NCI-H128 (cell line): ENCODE measurements at regions not wholly inside any gene's neighbourhood (a gene's known extent, or its start where the extent isn't known, plus 50 kb on each side); places are given as distances from the start of the nearest gene placed in this dataset.
"Not testable (repeated sequence)": the region's sequence is repeated elsewhere in the genome, so short reads cannot be mapped to it uniquely, and the experiment has no call there.

ENCODE experiments used
- DNase-seq: peaks from one replicate; lab custom pipeline; 2025; ENCODE audit not compliant: unreplicated experiment; lab: John Stamatoyannopoulos, UW

DNA sequence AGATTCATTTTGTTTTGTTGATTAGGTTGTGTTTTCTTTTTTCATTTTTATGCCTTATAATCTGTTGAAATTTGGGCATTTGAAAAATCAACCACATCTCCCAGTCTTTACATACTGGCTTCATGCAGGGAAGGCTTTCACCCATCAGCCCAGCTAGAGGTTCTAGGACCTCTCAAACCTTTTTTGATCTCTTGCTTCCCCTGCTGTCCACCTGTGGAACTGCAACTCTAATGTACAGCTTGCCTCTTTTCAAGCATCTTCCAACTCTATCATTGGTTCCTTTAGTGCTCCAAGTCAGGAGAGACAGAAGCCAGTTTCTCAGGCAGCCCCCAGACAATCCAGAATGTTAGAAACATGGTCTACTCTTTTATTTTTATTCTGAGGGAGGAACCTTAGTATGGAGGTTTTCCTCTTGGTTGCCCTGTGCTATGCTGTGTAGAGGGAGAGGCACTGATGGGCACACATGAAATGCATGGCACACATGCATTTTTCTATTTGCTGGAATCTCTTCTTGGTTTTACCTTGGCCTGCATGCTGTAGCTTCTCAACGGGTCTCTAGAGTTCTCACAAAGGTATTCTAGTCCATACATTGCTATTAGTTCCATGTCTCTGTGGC is 107.2 kb upstream of the L3MBTL4 start:
- DNase-seq: no peak

DNA sequence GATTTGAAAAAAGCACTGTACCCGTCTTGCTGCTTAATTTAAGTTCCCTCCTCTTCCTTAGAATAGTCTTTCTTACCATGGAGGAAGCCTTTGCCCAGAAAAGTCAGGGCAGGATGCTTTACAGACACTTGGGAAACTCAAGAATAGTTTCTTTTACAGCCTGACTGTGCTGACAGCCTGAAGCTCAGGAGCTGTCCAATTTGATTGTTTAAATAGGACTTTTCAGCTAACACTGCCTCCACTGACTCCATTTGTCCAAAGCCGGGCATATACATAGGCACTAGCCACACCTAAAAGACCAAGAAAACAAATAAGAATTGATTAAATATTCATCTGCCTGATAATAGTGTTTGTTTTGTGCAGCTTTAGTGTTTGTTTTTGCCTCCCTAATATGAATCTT is 110.9 kb upstream of the L3MBTL4 start:
- no peak for DNase-seq

DNA sequence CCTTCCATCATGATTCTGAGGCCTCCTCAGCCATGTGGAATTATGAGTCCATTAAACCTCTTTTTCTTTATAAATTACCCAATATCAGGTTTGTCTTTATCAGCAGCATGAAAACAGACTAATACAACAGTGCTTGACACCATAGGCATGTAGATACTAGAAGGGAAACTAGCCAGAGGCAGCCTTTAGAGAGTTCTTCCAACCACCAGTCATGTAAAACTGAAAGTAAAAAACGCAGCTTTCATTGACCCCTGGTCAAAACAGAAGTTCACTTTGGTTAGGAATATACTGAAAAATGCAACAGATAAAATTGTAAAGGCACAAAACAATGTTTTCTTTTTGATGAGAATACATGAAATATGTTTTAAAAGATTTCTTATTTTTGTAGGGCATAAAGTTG is 122.8 kb upstream of the L3MBTL4 start:
- no peak for DNase-seq

DNA sequence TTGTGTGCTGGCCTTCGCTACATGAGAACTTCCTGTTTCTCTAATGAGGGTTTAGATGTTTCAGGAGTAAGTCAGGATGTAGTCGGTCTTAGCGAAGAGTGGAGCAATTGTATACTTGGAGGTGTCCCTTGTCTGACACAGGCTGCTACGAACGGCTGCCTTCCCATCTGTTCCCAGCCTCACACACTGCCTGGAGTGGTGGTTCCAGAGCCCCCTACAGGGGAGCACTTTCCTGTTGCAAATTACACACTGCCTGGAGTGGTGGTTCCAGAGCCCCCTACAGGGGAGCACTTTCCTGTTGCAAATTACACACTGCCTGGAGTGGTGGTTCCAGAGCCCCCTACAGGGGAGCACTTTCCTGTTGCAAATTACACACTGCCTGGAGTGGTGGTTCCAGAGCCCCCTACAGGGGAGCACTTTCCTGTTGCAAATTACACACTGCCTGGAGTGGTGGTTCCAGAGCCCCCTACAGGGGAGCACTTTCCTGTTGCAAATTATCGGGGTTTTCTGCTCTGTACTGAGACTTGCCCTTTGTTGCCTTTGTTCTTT is 126.5 kb upstream of the L3MBTL4 start:
- DNase-seq: not testable (repeated sequence)

DNA sequence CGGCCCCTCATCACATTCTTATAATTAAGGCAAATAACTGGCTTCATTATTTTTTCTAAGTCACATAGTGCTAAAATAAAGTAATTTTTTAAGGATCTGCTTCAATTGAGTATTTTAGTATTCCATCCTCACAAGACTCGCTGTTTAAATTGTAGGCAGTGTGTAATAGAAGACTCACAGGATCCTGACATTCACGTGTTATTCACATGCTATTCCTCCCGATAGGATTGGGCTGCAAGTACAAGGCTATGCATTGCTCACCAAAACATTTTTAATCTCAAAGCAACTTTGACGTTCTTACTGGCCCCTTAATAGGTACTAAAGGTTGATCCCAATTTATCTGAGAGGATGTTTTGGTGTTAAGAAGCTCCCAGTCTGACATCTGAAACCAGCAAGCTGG is 127.6 kb upstream of the L3MBTL4 start:
- no peak for DNase-seq

DNA sequence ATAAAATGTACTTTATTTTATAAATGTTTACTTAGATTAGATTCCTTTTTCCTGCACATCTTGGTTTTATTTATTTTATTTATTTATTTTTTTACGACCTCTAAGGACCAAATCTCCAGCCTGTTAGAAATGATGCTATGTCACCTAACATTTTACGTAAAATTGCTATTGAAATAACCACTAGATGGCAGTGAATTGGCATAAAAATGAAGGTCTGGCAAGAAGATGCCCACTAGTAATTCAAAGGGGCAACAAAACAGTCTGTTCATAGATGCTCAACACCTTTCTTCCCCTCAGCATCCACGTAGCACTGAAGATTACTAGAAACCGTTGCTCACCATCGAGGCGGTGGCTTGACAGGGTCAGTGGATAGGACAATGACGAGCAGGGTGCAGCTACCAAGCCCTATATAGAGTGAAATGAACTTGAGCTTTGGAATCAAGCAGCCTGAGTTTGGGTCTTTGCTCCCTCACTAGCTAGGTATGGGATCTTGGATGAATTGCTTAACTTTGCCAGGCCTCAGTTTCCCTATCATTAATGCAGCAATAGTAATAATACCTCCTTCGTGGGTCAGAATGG is 128.7 kb upstream of the L3MBTL4 start:
- DNase-seq: no peak

DNA sequence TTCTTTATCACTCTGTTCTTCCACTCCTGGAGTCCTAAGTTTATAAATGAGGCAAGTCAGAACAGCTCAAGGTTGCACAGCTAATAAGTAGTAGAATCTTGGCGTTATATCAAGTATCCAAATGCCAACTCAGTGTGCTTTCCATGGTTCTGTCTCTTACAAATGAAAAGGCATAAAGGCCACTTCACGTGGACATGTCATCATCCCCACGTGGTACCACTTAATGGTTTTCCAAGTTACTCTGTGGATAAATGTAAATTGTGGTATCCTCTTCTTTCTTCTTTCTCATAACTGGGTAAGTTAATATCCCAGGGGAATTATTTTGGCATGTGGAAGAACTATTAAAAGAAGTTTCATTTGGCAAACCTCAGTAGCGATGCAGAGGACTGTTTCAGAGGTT is 131.5 kb upstream of the L3MBTL4 start:
- DNase-seq: no peak

DNA sequence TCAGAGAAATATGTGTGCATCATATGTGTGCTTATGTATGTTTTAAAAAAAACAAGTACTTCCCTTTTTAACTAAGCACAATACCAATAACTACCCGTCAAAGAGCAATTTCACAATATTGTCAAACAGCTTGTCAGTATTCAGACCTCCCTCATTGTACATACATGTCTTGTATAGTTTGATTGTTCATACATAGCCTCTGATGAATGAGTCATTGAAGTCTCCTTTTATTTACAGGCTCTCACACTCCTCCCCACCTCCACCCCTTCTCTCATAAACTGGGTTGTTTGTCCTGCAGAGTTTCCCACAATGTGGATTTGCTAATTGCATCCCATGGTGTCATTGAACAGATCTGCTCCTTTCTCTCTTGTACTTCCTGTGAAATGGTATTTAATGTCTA is 132.8 kb upstream of the L3MBTL4 start:
- DNase-seq: no peak

DNA sequence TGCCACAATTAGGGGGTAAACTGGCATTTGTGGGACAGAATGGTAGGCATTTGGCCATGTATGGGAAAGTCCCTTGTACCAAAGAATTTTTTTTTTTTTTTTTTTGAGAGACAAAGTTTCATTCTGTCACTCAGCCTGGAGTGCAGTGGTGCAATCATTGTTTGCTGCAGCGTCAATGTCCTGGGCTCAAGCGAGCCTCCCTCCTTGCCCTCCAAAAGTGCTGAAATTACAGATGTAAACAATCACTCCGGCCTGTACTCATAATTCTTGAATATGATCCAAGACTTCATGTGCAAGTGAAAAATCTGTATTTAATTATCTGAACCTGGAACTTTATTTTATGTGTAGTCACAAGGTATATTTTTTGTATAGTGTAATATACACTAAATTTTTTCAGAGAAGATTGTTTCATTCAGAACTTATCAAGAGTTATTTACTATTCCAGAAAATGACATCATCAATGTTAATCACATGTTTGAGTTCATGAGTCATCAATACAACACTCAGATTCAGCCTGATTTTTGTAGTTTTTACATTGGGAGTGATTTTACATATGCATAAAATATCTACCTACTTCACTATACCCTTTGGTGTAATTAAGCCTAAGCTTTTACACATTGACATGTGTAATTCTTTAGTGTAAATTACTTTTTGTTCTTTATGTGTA is 138.7 kb upstream of the L3MBTL4 start:
- no peak for DNase-seq

DNA sequence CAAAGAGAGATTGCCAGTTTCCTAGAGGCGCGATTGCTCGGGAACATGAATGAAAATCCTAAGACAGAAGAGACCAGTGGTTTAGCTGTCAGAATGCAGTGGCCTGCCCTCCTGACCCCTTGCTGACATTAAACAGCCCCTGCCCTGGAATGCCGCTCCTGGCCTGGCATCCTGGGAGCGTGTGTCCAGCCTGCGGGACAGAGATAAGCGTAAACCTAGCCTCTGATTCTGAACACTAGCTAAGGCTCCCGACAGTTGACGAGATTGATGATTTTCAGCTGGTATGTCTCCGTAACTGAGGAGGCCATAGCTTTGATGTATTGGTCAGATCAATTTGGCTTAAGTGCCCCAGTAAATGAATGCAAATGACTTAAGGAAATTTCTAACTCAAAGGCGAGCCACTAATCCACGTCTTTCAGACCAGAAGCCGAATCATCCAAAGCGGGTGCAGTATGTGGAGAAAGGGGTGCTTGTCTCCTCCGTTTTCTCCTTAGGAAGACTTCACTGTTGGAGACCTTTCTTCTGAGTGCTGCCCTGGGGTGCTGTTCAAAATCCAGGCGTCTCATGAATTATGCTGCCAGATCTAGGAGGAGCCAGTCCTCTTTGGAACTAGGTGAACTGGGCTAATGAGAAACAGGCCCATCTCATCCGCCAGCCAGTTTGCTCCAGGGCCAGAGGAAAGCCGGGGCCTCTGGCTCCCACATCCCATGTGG is 142.5 kb upstream of the L3MBTL4 start:
- DNase-seq: no peak

DNA sequence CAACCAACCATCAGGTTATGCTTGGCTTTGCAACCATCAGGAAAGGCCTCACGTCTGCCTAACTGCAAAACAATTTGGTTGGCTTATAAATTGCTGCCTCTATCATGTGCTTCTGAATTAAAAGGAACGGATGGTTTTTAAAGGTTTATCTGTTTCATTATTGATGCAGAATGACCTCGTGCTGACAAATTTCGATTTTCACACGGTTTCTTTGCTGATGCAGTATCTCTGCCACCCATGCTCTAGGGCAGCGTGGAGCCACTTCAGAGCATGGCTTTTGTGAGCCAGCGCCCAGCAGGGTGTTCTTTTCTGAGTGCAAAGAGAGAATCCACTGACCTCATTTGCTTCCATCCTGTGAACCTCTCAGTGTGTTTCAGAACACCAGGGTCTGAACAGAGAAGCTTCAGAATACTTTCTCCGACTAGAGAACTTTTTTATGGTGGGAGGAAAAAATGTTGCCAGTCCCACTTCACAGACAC is 143.1 kb upstream of the L3MBTL4 start:
- DNase-seq: no peak

DNA sequence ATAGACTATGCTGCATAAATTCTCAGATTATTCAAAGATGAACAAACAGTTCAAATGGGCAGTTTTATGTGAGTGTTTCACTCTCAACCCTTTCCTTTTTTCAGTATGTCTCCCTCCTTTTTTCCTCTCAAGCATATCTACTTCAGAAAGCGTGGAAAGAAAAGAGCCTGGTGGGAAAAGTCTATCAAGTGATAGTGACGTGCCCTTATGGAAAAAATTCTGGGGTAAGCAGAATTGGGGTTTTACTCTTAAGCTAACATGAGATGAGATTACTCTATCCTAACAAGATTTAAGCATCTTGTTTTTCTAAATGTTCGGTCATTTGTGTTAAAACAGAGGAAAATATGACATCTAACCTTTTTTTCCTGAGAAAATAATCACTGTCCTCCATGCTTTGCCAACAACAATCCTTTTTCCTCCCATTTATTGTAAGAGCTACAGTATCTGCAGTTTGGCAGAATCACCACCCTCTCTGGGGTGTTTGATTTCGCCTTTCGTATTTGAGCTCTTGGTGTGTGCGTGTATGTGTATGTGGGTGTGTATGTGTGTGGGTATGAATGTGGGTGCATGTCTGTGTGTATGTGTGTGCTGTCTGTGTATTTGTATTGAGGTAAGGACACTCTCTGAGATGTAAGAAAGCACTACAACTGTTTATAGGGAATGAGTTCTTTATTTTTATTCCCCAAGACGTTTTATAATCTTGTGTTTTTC is 143.9 kb upstream of the L3MBTL4 start:
- no peak for DNase-seq

DNA sequence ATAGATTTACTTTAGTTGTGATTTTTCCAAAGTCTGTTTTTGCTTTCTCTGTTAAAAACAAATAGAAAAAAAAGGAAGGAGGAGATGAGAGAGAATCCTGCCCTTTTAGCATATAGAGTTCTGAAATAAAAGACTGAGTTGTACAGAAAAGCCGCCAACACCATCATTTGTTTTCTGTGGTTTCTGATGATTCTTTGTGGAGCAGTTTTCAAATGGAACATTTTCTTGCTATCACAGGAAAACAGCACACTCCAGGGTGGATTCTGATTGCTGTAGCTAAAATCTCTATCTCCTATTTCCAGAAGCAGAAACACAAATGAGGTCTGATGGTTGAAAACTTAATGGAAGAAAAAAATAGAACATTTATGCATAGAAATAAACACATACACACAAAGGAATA is 144.6 kb upstream of the L3MBTL4 start:
- no peak for DNase-seq

DNA sequence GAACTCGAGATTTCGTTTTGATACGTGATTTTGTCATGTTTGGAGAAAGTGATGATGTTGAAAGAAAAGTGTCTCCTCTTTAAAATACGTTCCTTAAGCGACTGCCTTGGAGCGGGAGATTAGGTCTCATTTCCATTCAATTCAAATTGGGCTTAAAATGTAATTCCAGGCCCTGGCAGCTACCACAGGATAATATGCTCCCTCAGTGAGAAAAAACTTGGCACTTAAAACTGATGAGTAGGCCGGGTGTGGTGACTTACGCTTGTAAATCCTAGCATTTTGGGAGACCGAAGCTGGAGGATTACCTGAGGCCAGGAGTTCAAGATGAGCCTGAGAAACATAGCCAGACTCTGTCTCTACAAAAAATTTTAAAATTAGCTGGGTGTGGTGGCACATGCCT is 146.3 kb upstream of the L3MBTL4 start:
- DNase-seq: no peak

DNA sequence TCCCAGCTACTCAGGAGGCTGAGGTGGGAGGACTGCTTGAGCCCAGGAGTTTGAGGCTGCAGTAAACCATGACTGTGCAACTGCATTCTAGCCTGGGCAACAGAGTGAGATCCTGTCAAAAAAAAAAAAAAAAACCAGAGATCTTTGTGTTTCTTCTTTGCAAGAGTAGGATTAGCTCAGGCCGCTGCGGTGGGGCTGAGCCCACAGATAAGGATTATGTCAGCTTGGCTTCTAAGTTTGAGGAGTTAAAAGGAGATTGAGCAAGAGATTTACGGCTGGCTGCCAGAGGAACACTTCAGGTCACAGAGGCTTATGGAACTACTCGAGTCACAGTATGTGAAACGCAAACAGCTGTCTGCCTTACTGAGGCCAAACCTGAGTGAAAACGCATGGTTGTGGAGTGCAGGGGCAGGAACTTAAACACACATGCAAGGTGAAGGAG is 146.7 kb upstream of the L3MBTL4 start:
- DNase-seq: no peak

DNA sequence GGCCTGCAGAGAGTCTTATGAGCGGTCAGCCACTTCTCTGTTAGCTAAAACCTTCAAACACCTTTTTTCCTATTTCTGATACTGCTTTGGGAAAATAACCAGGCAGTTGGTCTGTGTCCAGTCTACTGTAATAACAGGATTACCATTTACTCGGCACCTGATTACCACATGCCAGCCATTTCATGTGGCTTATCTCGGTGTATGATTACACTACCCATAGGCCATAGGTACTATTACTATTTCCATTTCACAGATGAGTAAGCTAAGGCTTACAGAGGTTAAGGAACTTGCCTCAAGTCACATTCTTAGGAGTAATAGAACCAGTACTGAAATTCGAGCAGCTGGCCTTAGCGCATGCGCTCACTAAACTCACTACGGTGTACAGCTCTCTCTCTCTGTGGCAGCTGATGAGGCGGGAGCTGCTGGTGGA is 147.2 kb upstream of the L3MBTL4 start:
- DNase-seq: no peak

DNA sequence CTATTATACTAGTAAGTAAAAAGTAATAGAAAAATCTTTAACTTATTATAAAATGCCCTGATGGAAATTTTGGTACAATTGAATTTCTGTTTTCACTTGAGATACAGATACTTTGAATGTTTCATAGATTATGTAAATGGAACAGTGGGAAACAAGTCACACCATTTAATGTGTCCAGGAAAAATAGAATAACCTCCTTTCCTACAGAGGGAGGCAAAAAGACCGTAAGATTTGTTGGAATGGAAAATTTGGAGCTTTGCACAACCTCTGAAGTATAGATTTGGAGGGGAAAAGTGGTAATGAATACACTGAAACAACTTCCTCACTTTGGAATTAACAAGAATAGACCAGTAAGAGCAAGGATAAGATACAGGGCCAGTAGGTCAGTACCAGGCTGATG is 149.2 kb upstream of the L3MBTL4 start:
- no peak for DNase-seq

DNA sequence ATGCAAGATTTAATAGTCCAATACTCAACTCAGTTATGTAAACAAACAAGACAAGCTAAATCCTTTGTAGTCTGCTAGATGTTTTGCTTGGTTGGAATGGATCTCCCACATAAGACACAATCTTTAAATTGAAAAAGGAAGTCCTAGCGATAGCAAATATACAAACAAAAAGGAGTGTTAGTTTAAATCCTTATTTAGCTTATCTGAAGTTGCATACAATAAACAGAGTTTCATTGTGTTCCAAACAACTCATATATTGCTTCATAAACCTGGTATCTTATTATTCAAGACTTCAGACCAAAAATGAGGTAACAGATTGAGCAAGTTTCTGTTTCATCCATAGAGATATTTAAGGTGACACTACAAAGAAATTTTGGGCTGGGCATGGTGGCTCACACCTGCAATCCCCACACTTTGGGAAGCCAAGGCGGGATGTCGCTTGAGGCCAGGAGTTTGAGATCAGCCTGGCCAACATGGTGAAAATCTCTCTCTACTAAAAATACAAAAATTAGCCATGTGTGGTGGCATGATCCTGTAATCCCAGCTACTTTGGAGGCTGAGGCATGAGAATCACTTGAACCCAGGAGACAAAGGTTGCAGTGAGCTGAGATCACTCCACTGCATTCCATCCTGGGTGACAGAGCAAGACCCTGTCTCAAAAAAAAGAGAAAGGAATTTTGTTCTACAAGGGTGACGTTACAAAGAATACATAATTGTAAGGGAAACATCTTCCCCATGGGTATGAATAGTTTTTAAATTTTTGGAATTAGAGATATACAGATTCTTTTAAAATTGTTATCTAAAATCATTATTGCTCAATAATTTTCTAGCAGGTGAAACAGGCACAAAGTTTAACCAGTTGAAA is 150.5 kb upstream of the L3MBTL4 start:
- DNase-seq: no peak

DNA sequence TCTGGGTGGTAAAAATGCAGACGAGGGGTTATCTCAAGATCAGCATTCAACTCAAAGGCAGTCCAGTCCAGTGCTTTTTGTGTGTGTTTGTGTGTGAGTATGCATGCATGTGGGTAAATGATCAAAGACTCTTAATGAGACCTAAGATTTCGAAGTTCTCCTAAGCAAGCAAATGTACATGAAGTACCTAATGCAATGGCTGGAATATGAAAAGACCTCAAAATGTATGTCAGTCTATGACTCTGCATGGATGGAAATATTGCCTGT is 151.0 kb upstream of the L3MBTL4 start:
- DNase-seq: no peak

DNA sequence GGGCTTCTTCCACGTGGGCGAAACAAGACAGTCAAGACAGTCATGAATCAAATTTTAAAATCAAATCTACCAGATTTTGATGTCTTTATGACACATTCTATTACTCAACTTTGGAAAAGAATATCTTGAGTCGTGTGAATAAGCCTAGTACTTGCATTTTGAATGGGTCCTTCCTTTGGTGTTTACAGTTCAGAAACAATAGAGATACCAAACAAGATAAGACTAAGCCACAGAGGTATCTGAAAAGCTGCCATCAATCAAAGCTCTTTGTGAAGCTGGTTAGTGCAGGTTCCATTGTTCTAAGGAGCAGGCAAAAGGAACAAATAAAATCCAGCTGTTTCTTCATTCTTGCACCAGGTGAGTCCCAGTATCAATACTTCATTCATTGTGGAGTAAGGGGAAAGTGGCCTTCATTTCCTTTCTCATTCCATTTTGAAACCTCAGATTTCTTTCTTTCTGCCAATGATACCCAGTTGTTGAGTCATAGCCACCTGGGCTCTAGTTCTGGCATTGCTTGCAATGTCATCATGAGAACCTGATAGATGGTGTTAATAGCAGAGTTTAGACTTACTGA is 151.7 kb upstream of the L3MBTL4 start:
- no peak for DNase-seq
